LNCAP (cell line): ENCODE measurements at regions not wholly inside any gene's neighbourhood (a gene's known extent, or its start where the extent isn't known, plus 50 kb on each side); places are given as distances from the start of the nearest gene placed in this dataset.

Experiments used
- CTCF ChIP-seq: fragments of 450-650 bp; IDR thresholded peaks from 2 replicates; pipeline ENCODE4 v1.5.1; 2017; ENCODE audit warnings: mild to moderate bottlenecking

GRCh38 chr7:15925608-15926007 lies 239.1 kb upstream of the MEOX2 start:
- TF ChIP-seq CTCF = no peak

GRCh38 chr7:15924910-15925309 lies 238.4 kb upstream of the MEOX2 start:
- no peak for TF ChIP-seq CTCF

GRCh38 chr7:15922002-15922401 lies 235.5 kb upstream of the MEOX2 start:
- no peak for TF ChIP-seq CTCF

GRCh38 chr7:15921576-15921975 lies 235.1 kb upstream of the MEOX2 start:
- TF ChIP-seq CTCF = no peak

GRCh38 chr7:15920953-15921352 lies 234.5 kb upstream of the MEOX2 start:
- no peak for TF ChIP-seq CTCF

- no peak for TF ChIP-seq CTCF
Measured at GRCh38 chr7:15916681-15917380, 230.3 kb upstream of the MEOX2 start.

- TF ChIP-seq CTCF = no peak
Measured at GRCh38 chr7:15915686-15916293, 229.3 kb upstream of the MEOX2 start.
